ENCODE measurements at regions not wholly inside any gene's neighbourhood (a gene's known extent, or its start where the extent isn't known, plus 50 kb on each side); places are given as distances from the start of the nearest gene placed in this dataset.
"Not testable (repeated sequence)": the region's sequence is repeated elsewhere in the genome, so short reads cannot be mapped to it uniquely, and the experiment has no call there.

DNA sequence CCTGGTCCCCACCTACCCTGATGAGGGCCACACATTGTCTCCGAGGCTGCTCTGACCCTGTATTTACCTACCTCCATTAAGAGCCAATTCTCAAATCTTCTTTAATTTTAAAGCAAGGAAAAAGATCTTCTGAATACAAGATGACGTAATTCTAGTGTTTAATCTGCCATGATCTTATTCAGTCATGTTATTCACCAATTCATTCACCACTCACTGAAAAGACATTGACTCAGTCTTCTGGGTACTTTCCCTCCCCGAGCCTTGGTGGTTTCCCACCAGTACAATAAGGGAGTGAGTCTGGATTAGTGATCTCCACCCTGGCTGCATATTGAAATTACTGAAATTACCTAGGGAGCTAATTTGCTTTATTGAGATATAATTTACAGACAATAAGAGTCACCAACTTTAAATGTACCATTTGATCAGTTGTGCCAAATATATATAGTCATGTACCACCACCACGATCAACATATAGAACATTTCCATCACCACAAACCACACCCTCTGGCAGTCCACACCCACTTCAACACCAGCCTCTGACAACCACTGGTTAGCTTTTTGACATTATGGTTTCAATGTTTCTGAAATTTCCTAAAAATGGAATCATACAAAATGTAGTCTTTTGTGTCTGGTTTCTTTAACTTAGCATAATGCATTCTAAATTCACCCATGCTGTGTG lies 117.5 kb upstream of the UNC5B start:
- Histone ChIP-seq H3K9me3 (no peaks in the 10 kb centered on the region), H3K4me1 (peaks cover 0 to 6% of the 10 kb centered on the region in 2 donors), H3K27ac (no peak overlapping the region), H3K4me3 (no peak overlapping the region), H3K27me3 (no peaks in the 10 kb centered on the region), H3K36me3 (no peaks in the 10 kb centered on the region)
- DNase-seq (ENCODE audit: low spot score in 2 of 2) = no peak
- intact Hi-C loops (cut with DNase I) = no loop called here
- TF ChIP-seq, protein P1, sequence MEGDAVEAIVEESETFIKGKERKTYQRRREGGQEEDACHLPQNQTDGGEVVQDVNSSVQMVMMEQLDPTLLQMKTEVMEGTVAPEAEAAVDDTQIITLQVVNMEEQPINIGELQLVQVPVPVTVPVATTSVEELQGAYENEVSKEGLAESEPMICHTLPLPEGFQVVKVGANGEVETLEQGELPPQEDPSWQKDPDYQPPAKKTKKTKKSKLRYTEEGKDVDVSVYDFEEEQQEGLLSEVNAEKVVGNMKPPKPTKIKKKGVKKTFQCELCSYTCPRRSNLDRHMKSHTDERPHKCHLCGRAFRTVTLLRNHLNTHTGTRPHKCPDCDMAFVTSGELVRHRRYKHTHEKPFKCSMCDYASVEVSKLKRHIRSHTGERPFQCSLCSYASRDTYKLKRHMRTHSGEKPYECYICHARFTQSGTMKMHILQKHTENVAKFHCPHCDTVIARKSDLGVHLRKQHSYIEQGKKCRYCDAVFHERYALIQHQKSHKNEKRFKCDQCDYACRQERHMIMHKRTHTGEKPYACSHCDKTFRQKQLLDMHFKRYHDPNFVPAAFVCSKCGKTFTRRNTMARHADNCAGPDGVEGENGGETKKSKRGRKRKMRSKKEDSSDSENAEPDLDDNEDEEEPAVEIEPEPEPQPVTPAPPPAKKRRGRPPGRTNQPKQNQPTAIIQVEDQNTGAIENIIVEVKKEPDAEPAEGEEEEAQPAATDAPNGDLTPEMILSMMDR (IDR thresholded peaks at IDR 0.05) = no peak

DNA sequence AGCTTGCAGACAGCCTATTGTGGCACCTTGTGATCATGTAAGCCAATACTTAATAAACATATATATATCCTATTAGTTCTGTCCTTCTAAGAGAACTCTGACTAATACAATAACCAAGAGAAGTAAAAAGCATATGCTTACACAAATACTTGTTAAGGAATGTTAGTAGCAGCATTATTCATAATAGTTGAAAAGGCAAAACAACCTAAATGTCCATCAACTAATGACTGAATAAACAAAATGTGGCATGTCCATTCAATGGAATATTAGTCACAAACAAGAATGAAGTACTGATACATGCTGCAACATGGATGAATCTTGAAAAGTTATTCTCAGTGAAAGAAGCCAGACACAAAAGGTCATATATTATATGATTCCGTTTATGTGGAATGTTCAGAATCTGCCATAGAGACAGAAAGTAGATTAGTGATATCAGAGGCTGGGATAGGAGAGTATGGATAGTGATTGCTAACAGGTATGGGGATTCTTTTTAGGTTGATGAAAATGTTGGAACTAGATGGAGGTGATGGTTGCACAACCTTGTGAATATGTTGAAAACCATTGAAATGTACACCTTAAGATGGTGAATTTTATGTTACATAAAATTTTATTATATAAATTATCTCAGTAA lies 112.5 kb upstream of the UNC5B start:
- no peaks in the 10 kb centered on the region for H3K4me1 ChIP-seq
- intact Hi-C loops (cut with DNase I) = no loop called here
- H3K36me3 ChIP-seq = no peaks in the 10 kb centered on the region
- DNase-seq (ENCODE audit: low spot score in 2 of 2) = no peak
- H3K9me3 ChIP-seq = no peaks in the 10 kb centered on the region
- TF ChIP-seq, protein P1 (IDR thresholded peaks at IDR 0.05) = no peak
- H3K4me3 ChIP-seq = no peak overlapping the region
- H3K27ac ChIP-seq = no peak overlapping the region
- H3K27me3 ChIP-seq = no peaks in the 10 kb centered on the region

DNA sequence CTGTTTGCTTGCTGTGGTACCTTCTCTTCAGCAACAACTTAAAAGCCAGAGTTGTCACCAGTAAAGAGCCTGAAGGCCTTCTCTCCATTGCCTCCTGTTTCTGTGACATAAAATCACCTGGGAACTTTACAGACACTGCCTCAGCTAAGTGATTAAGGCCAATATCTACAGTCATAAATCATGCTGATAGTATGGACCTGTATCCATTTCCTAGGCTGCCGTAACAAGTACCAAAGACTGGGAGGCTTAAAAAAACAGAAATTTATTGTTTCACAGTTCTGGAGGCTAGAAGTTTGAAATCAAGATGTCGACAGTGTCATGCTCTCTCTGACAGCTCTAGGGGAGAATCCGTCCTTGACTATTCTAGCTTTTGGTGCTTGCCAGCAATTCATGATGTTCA lies 108.4 kb upstream of the UNC5B start:
- TF ChIP-seq, protein P1 (IDR thresholded peaks at IDR 0.05) = no peak
- no peak overlapping the region for H3K4me3 ChIP-seq
- H3K27ac ChIP-seq = no peak overlapping the region
- H3K4me1 ChIP-seq = no peaks in the 10 kb centered on the region
- H3K9me3 ChIP-seq = no peaks in the 10 kb centered on the region
- H3K36me3 ChIP-seq = no peaks in the 10 kb centered on the region
- intact Hi-C loops (cut with DNase I) = no loop called here
- H3K27me3 ChIP-seq = no peaks in the 10 kb centered on the region
- no peak for DNase-seq (ENCODE audit: low spot score in 2 of 2)

GRCh38 chr10:71106151-71106550 lies 106.2 kb upstream of the UNC5B start:
- DNase-seq (ENCODE audit: low spot score in 2 of 2); H3K27ac ChIP-seq; H3K9me3 ChIP-seq; intact Hi-C loops (cut with DNase I); H3K27me3 ChIP-seq; H3K36me3 ChIP-seq; H3K4me1 ChIP-seq; H3K4me3 ChIP-seq: not testable (repeated sequence)

GRCh38 chr10:71107117-71107516 lies 105.3 kb upstream of the UNC5B start:
- H3K9me3 ChIP-seq; DNase-seq (ENCODE audit: low spot score in 2 of 2); H3K27ac ChIP-seq; H3K36me3 ChIP-seq; H3K4me1 ChIP-seq; intact Hi-C loops (cut with DNase I); H3K27me3 ChIP-seq; H3K4me3 ChIP-seq: not testable (repeated sequence)

DNA sequence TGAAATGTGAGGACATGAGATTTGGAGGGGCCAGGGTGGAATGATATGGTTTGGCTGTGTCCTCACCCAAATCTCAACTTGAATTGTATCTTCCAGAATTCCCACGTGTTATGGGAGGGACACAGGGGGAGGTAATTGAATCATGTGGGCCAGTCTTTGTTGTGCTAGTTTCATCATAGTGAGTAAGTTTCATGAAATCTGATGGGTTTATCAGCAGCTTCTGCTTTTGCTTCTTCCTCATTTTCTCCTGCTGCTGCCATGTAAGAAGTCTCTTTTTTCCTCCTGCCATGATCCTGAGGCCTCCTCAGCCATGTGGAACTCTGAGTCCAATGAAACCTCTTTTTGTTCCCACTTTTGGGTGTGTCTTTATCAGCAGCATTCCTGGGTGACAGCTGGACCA lies 104.3 kb upstream of the UNC5B start:
- H3K27ac ChIP-seq; H3K27me3 ChIP-seq; H3K36me3 ChIP-seq; intact Hi-C loops (cut with DNase I); H3K4me3 ChIP-seq; H3K4me1 ChIP-seq; DNase-seq (ENCODE audit: low spot score in 2 of 2): not testable (repeated sequence)
- peaks cover 9 to 14% of the 10 kb centered on the region in 2 donors for H3K9me3 ChIP-seq

- no peaks in the 10 kb centered on the region for H3K4me1 ChIP-seq
- no peaks in the 10 kb centered on the region for H3K36me3 ChIP-seq
- no peak for DNase-seq (ENCODE audit: low spot score in 2 of 2)
- intact Hi-C loops (cut with DNase I) = no loop called here
- H3K27me3 ChIP-seq = no peaks in the 10 kb centered on the region
- H3K27ac ChIP-seq = no peak overlapping the region
- TF ChIP-seq, protein P1 (IDR thresholded peaks at IDR 0.05) = no peak
- no peak overlapping the region for H3K4me3 ChIP-seq
- H3K9me3 ChIP-seq = peaks cover 20 to 34% of the 10 kb centered on the region in 2 donors
Measured at GRCh38 chr10:71112138-71112785, 100.1 kb upstream of the UNC5B start.
